ENCODE measurements at regions not wholly inside any gene's neighbourhood (a gene's known extent, or its start where the extent isn't known, plus 50 kb on each side); places are given as distances from the start of the nearest gene placed in this dataset.

DNA sequence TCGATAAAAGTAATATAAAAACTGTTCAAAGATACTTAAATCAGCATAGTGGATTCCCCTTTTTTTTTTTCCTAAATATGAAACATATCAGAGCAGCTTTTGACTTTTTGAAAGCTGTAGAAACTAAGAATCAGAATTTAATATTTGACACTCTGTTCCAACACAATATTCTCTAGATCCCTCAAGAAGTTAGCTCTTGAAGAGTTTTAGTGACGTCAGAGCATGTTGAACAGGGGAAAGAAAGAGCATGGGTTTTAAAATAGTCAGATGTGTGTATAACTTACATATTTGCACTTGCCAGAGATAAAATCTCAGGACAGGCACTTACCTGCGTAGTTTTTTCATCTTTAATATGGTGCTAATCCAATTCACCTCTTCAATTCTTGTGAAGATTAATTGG, 75.2 kb upstream of the FBXL7 start:
- Histone ChIP-seq H3K4me2 (ENCODE audit: low read depth, low read length) (no peak overlapping the region), H3K9ac (ENCODE audit: low read depth, low read length) (no peak overlapping the region), H3K18ac (ENCODE audit: low read depth, low read length) (no peak overlapping the region), H3K56ac (ENCODE audit: extremely low read depth, insufficient read depth, low read length) (no peak overlapping the region), H3K14ac (replicated peaks; ENCODE audit: low read depth, low read length) (no peak overlapping the region), H2AFZ (replicated peaks; ENCODE audit: low read length, poor library complexity) (no peak overlapping the region), H2BK5ac (ENCODE audit: low read depth, low read length, poor library complexity, severe bottlenecking) (no peak overlapping the region), H2BK15ac (ENCODE audit: low read depth, low read length) (no peak overlapping the region), H2AK9ac (replicated peaks; ENCODE audit: low read depth, low read length, poor library complexity) (no peak overlapping the region), H3K9me1 (ENCODE audit: insufficient read depth, low read length) (no peaks in the 10 kb centered on the region), H3K9me3 (ENCODE audit: control insufficient read depth, insufficient read depth, low read length) (no peaks in the 10 kb centered on the region), H3K27ac (ENCODE audit: insufficient read depth, low read length) (no peak overlapping the region), H4K5ac (ENCODE audit: low read depth, low read length) (no peak overlapping the region), H3K4me1 (ENCODE audit: control insufficient read depth, insufficient read depth, low read length) (no peaks in the 10 kb centered on the region), H3K27me3 (ENCODE audit: control insufficient read depth, insufficient read depth, low read length) (peaks cover 2% of the 10 kb centered on the region; the same call in 1 of the 2 replicates), H2BK20ac (ENCODE audit: low read depth, low read length) (no peak overlapping the region), H4K8ac (ENCODE audit: low read depth in 2 of 2, low read length in 2 of 2) (no peak overlapping the region), H3K4me3 (ENCODE audit: insufficient read depth, low read depth, low read length) (no peak overlapping the region), H3K36me3 (ENCODE audit: control insufficient read depth, insufficient read depth, low read length) (no peaks in the 10 kb centered on the region), H4K91ac (ENCODE audit: insufficient read depth, low read depth, low read length) (no peak overlapping the region), H4K20me1 (ENCODE audit: insufficient read depth, low read length) (no peaks in the 10 kb centered on the region), H3K79me1 (ENCODE audit: low read depth in 1 of 2, low read length in 2 of 2) (no peaks in the 10 kb centered on the region), H3K23ac (ENCODE audit: low read depth, low read length) (no peak overlapping the region), H3K4ac (ENCODE audit: low read depth, low read length) (no peak overlapping the region), H2BK120ac (ENCODE audit: low read depth, low read length) (no peak overlapping the region), H2AK5ac (ENCODE audit: low read depth, low read length) (no peak overlapping the region)
- no CpG with 5 or more reads among the region's 3 CpGs for WGBS, 2 experiments (ENCODE audit: extremely low coverage in 2 of 2, insufficient read length in 1 of 2)
- no peak for ATAC-seq (ENCODE audit: low read depth)
- ChIA-PET CTCF (interaction anchor here (1.2 kb wide), 1 partner anchor 15 kb away, joined by 3 read pairs; no protein-coding TSS in a partner anchor), POLR2A (ENCODE audit: unreplicated experiment) (no interaction called here)
- no peak for DNase-seq
- in situ Hi-C loops (cut with MboI; ENCODE audit: low sequenced_read_pairs), result no loop called here
- TF ChIP-seq, protein P1, sequence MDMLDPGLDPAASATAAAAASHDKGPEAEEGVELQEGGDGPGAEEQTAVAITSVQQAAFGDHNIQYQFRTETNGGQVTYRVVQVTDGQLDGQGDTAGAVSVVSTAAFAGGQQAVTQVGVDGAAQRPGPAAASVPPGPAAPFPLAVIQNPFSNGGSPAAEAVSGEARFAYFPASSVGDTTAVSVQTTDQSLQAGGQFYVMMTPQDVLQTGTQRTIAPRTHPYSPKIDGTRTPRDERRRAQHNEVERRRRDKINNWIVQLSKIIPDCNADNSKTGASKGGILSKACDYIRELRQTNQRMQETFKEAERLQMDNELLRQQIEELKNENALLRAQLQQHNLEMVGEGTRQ (IDR thresholded peaks at IDR 0.05; ENCODE audit: low read depth, low read length), result no peak
- TF ChIP-seq NFE2L2 (IDR thresholded peaks at IDR 0.05; ENCODE audit: low read depth, low read length), result no peak
- TF ChIP-seq BHLHE40 (IDR thresholded peaks at IDR 0.05; ENCODE audit: low read depth, low read length), result no peak
- TF ChIP-seq RAD21 (IDR thresholded peaks at IDR 0.05; ENCODE audit: low read length), result no peak
- intact Hi-C loops (cut with micrococcal nuclease), result no loop called here
- dilution Hi-C loops (cut with HindIII; ENCODE audit: low sequenced_read_pairs, unreplicated experiment), result no loop called here
- BruUV-seq (replicated peaks), result no TSS peak

Measured in IMR-90 (cell line).